ENCODE measurements at regions not wholly inside any gene's neighbourhood (a gene's known extent, or its start where the extent isn't known, plus 50 kb on each side); places are given as distances from the start of the nearest gene placed in this dataset.
"Not testable (repeated sequence)": the region's sequence is repeated elsewhere in the genome, so short reads cannot be mapped to it uniquely, and the experiment has no call there.

- in situ Hi-C loops (cut with MboI), result no loop called here
- Histone ChIP-seq H3K79me2 (ENCODE audit: insufficient read depth) (no peaks in the 10 kb centered on the region), H3K27ac (no peak overlapping the region), H3K27me3 (replicated peaks; ENCODE audit: insufficient read depth) (no peaks in the 10 kb centered on the region), H4K20me1 (ENCODE audit: insufficient read depth) (no peaks in the 10 kb centered on the region), H3K9ac (no peak overlapping the region), H2AFZ (no peak overlapping the region), H3K9me3 (ENCODE audit: low read depth) (no peaks in the 10 kb centered on the region), H3K9me2 (ENCODE audit: insufficient read depth) (no peaks in the 10 kb centered on the region), H3K4me1 (ENCODE audit: insufficient read depth) (no peaks in the 10 kb centered on the region), H3K36me3 (ENCODE audit: low read depth) (no peaks in the 10 kb centered on the region), H3K4me2 (ENCODE audit: unreplicated experiment) (no peak overlapping the region), H3F3A (ENCODE audit: insufficient read depth) (no peaks in the 10 kb centered on the region), H3K4me3 (no peak overlapping the region)
- no peak for DNase-seq
- WGBS, 2 experiments (ENCODE audit: low coverage in 1 of 2, low lambda C conversion rate in 2 of 2, missing lambda C conversion rate in 2 of 2), result 72 to 83% methylated on average over 2 of the region's 2 CpGs
- TF ChIP-seq EZH2phosphoT487 (IDR thresholded peaks at IDR 0.05; ENCODE audit: insufficient read depth, low read depth) (no peak), EZH2 (IDR thresholded peaks at IDR 0.05; ENCODE audit: insufficient read depth, poor library complexity, severe bottlenecking) (no peak)
Observed at GRCh38 chr12:47408171-47408871, 297.5 kb downstream of the RPAP3 start.

- WGBS, 2 experiments (ENCODE audit: low coverage in 1 of 2, low lambda C conversion rate in 2 of 2, missing lambda C conversion rate in 2 of 2), result 51 to 52% methylated on average over 5 of the region's 5 CpGs
- Histone ChIP-seq H3K9me2 (ENCODE audit: insufficient read depth) (no peaks in the 10 kb centered on the region), H3K4me2 (ENCODE audit: unreplicated experiment) (no peak overlapping the region), H3K9me3 (ENCODE audit: low read depth) (no peaks in the 10 kb centered on the region), H2AFZ (no peak overlapping the region), H3K36me3 (ENCODE audit: low read depth) (no peaks in the 10 kb centered on the region), H3K4me1 (ENCODE audit: insufficient read depth) (no peaks in the 10 kb centered on the region), H3K79me2 (ENCODE audit: insufficient read depth) (no peaks in the 10 kb centered on the region), H3K27me3 (replicated peaks; ENCODE audit: insufficient read depth) (no peaks in the 10 kb centered on the region), H3K27ac (no peak overlapping the region), H3K9ac (no peak overlapping the region), H4K20me1 (ENCODE audit: insufficient read depth) (no peaks in the 10 kb centered on the region), H3K4me3 (no peak overlapping the region), H3F3A (ENCODE audit: insufficient read depth) (no peaks in the 10 kb centered on the region)
- TF ChIP-seq EZH2 (IDR thresholded peaks at IDR 0.05; ENCODE audit: insufficient read depth, poor library complexity, severe bottlenecking) (no peak), EZH2phosphoT487 (IDR thresholded peaks at IDR 0.05; ENCODE audit: insufficient read depth, low read depth) (no peak)
- no peak for DNase-seq
- in situ Hi-C loops (cut with MboI), result no loop called here
Observed at GRCh38 chr12:47407463-47408129, 298.2 kb downstream of the RPAP3 start.

- in situ Hi-C loops (cut with MboI), result no loop called here
- no peak overlapping the region for H2AFZ ChIP-seq
- H3K27ac ChIP-seq, result no peak overlapping the region
- peaks cover 14% of the 10 kb centered on the region for H3K4me1 ChIP-seq (ENCODE audit: insufficient read depth)
- 62 to 83% methylated on average over 1 of the region's 1 CpG for WGBS, 2 experiments (ENCODE audit: low coverage in 1 of 2, low lambda C conversion rate in 2 of 2, missing lambda C conversion rate in 2 of 2)
- no peak overlapping the region for H3K9ac ChIP-seq
- H3F3A ChIP-seq (ENCODE audit: insufficient read depth), result peaks cover 12% of the 10 kb centered on the region; the same call in 1 of the 2 replicates
- DNase-seq, result no peak
- TF ChIP-seq EZH2 (IDR thresholded peaks at IDR 0.05; ENCODE audit: insufficient read depth, poor library complexity, severe bottlenecking), result no peak
- H4K20me1 ChIP-seq (ENCODE audit: insufficient read depth), result no peaks in the 10 kb centered on the region
- H3K9me3 ChIP-seq (ENCODE audit: low read depth), result no peaks in the 10 kb centered on the region
- H3K27me3 ChIP-seq (replicated peaks; ENCODE audit: insufficient read depth), result no peaks in the 10 kb centered on the region
- H3K79me2 ChIP-seq (ENCODE audit: insufficient read depth), result no peaks in the 10 kb centered on the region
- no peaks in the 10 kb centered on the region for H3K36me3 ChIP-seq (ENCODE audit: low read depth)
- H3K4me3 ChIP-seq, result no peak overlapping the region
- no peak overlapping the region for H3K4me2 ChIP-seq (ENCODE audit: unreplicated experiment)
- H3K9me2 ChIP-seq (ENCODE audit: insufficient read depth), result no peaks in the 10 kb centered on the region
Observed at GRCh38 chr12:47403681-47404080, 302.1 kb downstream of the RPAP3 start.

- DNase-seq; H4K20me1 ChIP-seq (ENCODE audit: insufficient read depth); H3K79me2 ChIP-seq (ENCODE audit: insufficient read depth); in situ Hi-C loops (cut with MboI); H3K27ac ChIP-seq; H2AFZ ChIP-seq; H3K4me2 ChIP-seq (ENCODE audit: unreplicated experiment); H3K36me3 ChIP-seq (ENCODE audit: low read depth); H3K9ac ChIP-seq; H3K4me3 ChIP-seq; H3K27me3 ChIP-seq (replicated peaks; ENCODE audit: insufficient read depth); H3K9me3 ChIP-seq (ENCODE audit: low read depth); H3K9me2 ChIP-seq (ENCODE audit: insufficient read depth): not testable (repeated sequence)
- H3K4me1 ChIP-seq (ENCODE audit: insufficient read depth), result peaks cover 18% of the 10 kb centered on the region
- 93 to 94% methylated on average over 3 of the region's 3 CpGs for WGBS, 2 experiments (ENCODE audit: low coverage in 1 of 2, low lambda C conversion rate in 2 of 2, missing lambda C conversion rate in 2 of 2)
- H3F3A ChIP-seq (ENCODE audit: insufficient read depth), result peaks cover 19% of the 10 kb centered on the region
Observed at GRCh38 chr12:47401196-47401595, 304.6 kb downstream of the RPAP3 start.
